Breast epithelium (tissue), 4 donors: ENCODE measurements at regions not wholly inside any gene's neighbourhood (a gene's known extent, or its start where the extent isn't known, plus 50 kb on each side); places are given as distances from the start of the nearest gene placed in this dataset.

Experiments used
- DNase-seq, 2 donors: peaks; one replicate each; pipeline ENCODE4 v3.0.0-alpha.2; 2019; ENCODE audit warnings: low spot score in 2 of 2
- H3K27ac ChIP-seq, 2 donors: fragments of 200-600 bp; sonication (generic) in 1 of 2; one replicate each; pipeline ENCODE4 v1.5.1; 2016 to 2019; ENCODE audit warnings: mild to moderate bottlenecking in 1 of 2
- H3K27me3 ChIP-seq, 2 donors: fragments of 200-600 bp; sonication (generic) in 1 of 2; one replicate each; pipeline versions ENCODE4 v1.5.1 to v1.6.0; 2017 to 2019; ENCODE audit warnings: control low read depth in 1 of 2, mild to moderate bottlenecking in 1 of 2
- H3K36me3 ChIP-seq: fragments of 200-600 bp; one replicate; pipeline ENCODE4 v1.5.1; 2019
- H3K4me1 ChIP-seq, 2 donors: fragments of 200-600 bp; sonication (generic); one replicate each; pipeline ENCODE4 v1.5.1; 2016 to 2019; ENCODE audit warnings: control low read depth in 1 of 2
- H3K4me3 ChIP-seq, 3 donors: fragments of 200-600 bp; sonication (generic); 1 replicate in 2 of 3; 2 replicates in 1 of 3; pipeline ENCODE4 v1.5.1; 2016 to 2019; ENCODE audit warnings: mild to moderate bottlenecking in 3 of 3, moderate library complexity in 2 of 3
- H3K9me3 ChIP-seq, 2 donors: fragments of 200-600 bp; sonication (generic) in 1 of 2; one replicate each; pipeline ENCODE4 v1.5.1; 2016 to 2019; ENCODE audit warnings: control low read depth in 1 of 2
- CTCF ChIP-seq, 3 donors: fragments of 450-650 bp; IDR thresholded peaks; one replicate each; pipeline ENCODE4 v1.5.1; 2016 to 2017; ENCODE audit warnings: antibody characterized with exemption in 3 of 3, mild to moderate bottlenecking in 3 of 3, moderate library complexity in 3 of 3
- POLR2A ChIP-seq: fragments of 450-650 bp; IDR thresholded peaks from one replicate; pipeline ENCODE4 v1.6.1; 2016; ENCODE audit warnings: antibody characterized with exemption, mild to moderate bottlenecking, moderate library complexity
- POLR2AphosphoS5 ChIP-seq, 3 donors: sonication (generic); formaldehyde crosslinking; IDR thresholded peaks; one replicate each; pipeline ENCODE4 v1.6.1; 2017; ENCODE audit warnings: antibody characterized with exemption in 3 of 3
- intact Hi-C: fragments of 100-400 bp; cut with DNase I; formaldehyde crosslinking; loops from one replicate; pipeline ENCODE4 v1.15.1; 2023; ENCODE audit warnings: low total_unique reads

- H3K4me3 ChIP-seq: no peak overlapping the region
- no peaks in the 10 kb centered on the region for H3K4me1 ChIP-seq
- intact Hi-C loops: no loop called here
- TF ChIP-seq CTCF (IDR thresholded peaks at IDR 0.05) (no peak), POLR2A (no peak)
- H3K27me3 ChIP-seq: no peaks in the 10 kb centered on the region
- H3K9me3 ChIP-seq: no peaks in the 10 kb centered on the region
- H3K36me3 ChIP-seq: peaks cover 5% of the 10 kb centered on the region
- no peak overlapping the region for H3K27ac ChIP-seq
- no peak for DNase-seq
Observed at GRCh38 chr13:83716121-83716520, 166.2 kb downstream of the SLITRK1 start.

GRCh38 chr13:83714236-83714635, 168.0 kb downstream of the SLITRK1 start:
- no peaks in the 10 kb centered on the region for H3K9me3 ChIP-seq
- no peak for DNase-seq
- TF ChIP-seq CTCF (IDR thresholded peaks at IDR 0.05): no peak
- TF ChIP-seq POLR2AphosphoS5 (IDR thresholded peaks at IDR 0.05): no peak
- no peak for TF ChIP-seq POLR2A
- peaks cover 5% of the 10 kb centered on the region for H3K36me3 ChIP-seq
- H3K27me3 ChIP-seq: no peaks in the 10 kb centered on the region
- H3K4me1 ChIP-seq: no peaks in the 10 kb centered on the region
- H3K4me3 ChIP-seq: no peak overlapping the region
- H3K27ac ChIP-seq: no peak overlapping the region
- intact Hi-C loops: no loop called here

- TF ChIP-seq POLR2A: no peak
- TF ChIP-seq CTCF (IDR thresholded peaks at IDR 0.05): no peak
- no peak for TF ChIP-seq POLR2AphosphoS5 (IDR thresholded peaks at IDR 0.05)
- no peaks in the 10 kb centered on the region for H3K4me1 ChIP-seq
- no peak overlapping the region for H3K27ac ChIP-seq
- H3K27me3 ChIP-seq: no peaks in the 10 kb centered on the region
- intact Hi-C loops: no loop called here
- H3K36me3 ChIP-seq: peaks cover 5% of the 10 kb centered on the region
- H3K9me3 ChIP-seq: no peaks in the 10 kb centered on the region
- no peak overlapping the region for H3K4me3 ChIP-seq
- no peak for DNase-seq
Observed at GRCh38 chr13:83710133-83710515, 172.2 kb downstream of the SLITRK1 start.

GRCh38 chr13:83709426-83710132, 172.7 kb downstream of the SLITRK1 start:
- no peak overlapping the region for H3K4me3 ChIP-seq
- peaks cover 5% of the 10 kb centered on the region for H3K36me3 ChIP-seq
- TF ChIP-seq POLR2A: no peak
- no peak for TF ChIP-seq POLR2AphosphoS5 (IDR thresholded peaks at IDR 0.05)
- TF ChIP-seq CTCF (IDR thresholded peaks at IDR 0.05): no peak
- H3K27me3 ChIP-seq: no peaks in the 10 kb centered on the region
- intact Hi-C loops: no loop called here
- H3K27ac ChIP-seq: no peak overlapping the region
- H3K9me3 ChIP-seq: no peaks in the 10 kb centered on the region
- no peaks in the 10 kb centered on the region for H3K4me1 ChIP-seq
- no peak for DNase-seq

GRCh38 chr13:83702021-83702420, 180.3 kb downstream of the SLITRK1 start:
- no peaks in the 10 kb centered on the region for H3K9me3 ChIP-seq
- no peaks in the 10 kb centered on the region for H3K27me3 ChIP-seq
- DNase-seq: no peak
- intact Hi-C loops: no loop called here
- H3K4me1 ChIP-seq: no peaks in the 10 kb centered on the region
- H3K27ac ChIP-seq: no peak overlapping the region
- H3K36me3 ChIP-seq: no peaks in the 10 kb centered on the region
- H3K4me3 ChIP-seq: no peak overlapping the region
- no peak for TF ChIP-seq POLR2AphosphoS5 (IDR thresholded peaks at IDR 0.05)
